Astrocyte of the hippocampus (primary cell): ENCODE measurements at regions not wholly inside any gene's neighbourhood (a gene's known extent, or its start where the extent isn't known, plus 50 kb on each side); places are given as distances from the start of the nearest gene placed in this dataset.
"Not testable (repeated sequence)": the region's sequence is repeated elsewhere in the genome, so short reads cannot be mapped to it uniquely, and the experiment has no call there.

Experiments used
- DNase-seq: peaks from one replicate; pipeline ENCODE4 v3.0.0; 2011; ENCODE audit warnings: low read depth, low spot score

GRCh38 chr5:82560561-82560960 lies 282.4 kb upstream of the RPS23 start:
- DNase-seq: no peak

- no peak for DNase-seq
These were observed 273.8 kb upstream of the RPS23 start for GRCh38 chr5:82551840-82552385.

DNA sequence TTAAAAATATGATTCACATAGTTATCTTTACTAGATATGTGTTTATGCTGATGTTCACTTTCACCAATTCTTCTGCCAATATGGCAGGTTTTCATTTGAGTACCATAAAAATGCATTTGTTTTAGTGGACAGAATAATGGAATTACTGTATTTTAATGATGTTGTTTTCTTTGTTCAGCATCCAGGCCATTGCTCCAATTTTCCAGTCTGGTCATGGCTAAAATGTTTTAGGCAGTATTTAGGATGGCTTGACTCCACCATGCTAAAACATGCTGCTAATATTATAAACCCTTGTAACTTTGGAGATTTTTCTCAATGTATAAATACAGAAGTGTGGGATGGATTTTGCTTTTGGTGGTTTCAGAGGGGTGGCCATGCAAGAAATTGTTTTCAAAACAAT lies 273.0 kb upstream of the RPS23 start:
- DNase-seq: peak; percentile 20

DNA sequence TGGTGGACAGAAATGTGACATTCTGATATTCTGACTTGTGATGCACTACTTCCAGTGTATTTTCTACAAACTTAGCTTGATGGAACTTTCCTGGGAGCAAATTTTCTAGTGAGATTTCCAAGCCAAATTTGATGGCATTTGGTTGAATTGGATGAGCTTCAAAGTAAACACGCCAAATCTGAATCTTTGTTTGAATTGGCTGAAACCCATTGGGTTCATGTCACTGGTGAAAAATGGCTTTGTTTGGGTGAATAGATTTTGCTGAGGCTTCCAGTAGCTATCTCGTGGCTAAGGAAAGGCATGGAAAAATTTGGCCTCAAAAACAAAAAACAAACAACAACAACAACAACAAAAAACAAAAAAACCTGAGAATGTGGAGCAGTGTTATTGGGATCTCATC lies 271.1 kb upstream of the RPS23 start:
- peak; percentile 66 for DNase-seq

DNA sequence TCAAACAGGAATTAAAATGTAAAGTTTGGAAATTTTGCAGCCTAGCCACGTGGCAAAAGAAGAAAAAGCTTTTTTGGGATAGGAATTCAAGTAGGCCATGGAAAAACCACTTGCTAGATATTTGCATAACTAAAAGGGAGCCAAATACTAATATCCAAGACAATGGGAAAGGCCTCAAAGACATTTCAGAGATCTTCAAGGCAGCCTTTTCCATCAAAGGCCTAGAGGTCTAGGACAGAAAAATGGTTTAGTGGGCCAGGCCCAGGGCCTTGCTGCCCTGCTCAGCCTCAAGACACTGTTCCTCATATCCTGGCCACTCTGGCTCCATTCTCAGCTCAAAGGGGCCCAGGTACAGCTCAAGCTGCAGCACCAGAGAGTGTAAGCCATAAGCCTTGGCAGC lies 265.9 kb upstream of the RPS23 start:
- DNase-seq: no peak

DNA sequence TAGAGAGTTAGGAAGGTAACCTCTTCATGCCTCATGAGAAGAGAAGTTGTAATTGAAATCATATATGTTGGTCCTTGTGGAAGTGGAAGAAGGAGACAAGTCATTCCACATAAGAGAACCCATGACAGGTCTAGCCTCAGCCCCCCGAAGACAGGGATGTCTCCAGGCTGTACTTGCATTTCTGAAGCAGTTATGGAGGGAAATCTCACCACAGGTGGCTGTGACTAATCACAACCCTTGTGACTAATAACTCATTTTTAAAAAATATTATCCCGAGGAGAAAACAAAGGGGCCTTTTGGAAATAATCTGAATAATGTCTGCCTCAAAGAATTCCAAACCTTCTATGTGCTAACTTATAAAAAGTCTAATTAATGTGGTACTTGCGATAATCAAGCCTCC lies 262.1 kb upstream of the RPS23 start:
- DNase-seq: no peak

DNA sequence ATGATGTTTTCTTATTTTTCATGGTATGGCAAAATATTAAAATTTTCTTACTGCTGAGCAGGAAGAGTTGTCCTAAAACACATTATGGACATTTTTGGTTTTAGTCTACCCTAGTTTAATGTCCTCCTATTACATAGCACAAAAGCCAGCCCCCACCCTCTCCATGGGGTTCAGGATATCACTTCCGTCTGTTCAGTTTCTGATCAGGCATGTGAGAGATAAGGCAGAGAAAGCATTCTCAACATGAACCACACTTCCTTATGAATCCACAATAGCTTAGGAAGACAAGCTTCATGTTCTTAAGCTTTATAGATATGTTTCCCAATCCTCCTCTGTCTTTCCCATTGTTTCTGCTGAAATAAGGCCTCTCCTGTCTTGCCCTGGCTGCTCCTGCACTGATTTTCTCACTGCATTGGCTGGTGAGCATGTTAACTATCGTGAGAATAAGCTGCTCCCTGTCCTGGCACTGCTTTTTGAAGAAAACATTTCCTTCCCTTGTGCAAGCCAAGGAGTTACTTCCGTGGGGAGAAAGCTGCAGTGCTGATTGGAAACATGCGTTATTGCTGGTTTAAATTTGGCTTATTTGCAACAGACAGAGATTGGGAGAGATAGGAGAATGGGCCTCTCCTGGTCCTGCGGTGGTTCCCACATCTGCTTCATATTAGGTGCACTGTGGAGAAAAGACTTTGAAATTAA lies 260.3 kb upstream of the RPS23 start:
- no peak for DNase-seq

GRCh38 chr5:82537687-82538306 lies 259.6 kb upstream of the RPS23 start:
- DNase-seq: no peak

- DNase-seq: no peak
These were observed 256.8 kb upstream of the RPS23 start for GRCh38 chr5:82534986-82535385.

DNA sequence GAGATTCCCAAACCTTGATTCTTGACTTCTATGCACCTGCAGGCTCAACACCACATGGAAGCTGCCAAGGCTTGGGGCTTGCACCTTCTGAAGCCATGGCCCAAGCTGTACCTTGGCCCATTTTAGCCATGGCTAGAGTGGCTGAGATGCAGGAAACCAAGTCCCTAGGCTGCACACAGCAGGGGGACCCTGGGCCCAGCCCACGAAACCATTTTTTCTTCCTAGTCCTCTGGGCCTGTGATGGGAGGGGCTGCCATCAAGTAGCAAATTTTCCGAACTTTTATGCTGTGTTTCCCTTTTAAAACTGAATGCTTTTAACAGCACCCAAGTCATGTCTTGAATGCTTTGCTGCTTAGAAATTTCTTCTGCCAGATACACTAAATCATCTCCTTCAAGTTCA lies 253.9 kb upstream of the RPS23 start:
- DNase-seq: not testable (repeated sequence)

- no peak for DNase-seq
These were observed 248.4 kb upstream of the RPS23 start for GRCh38 chr5:82526540-82526939.

GRCh38 chr5:82525626-82526025 lies 247.5 kb upstream of the RPS23 start:
- no peak for DNase-seq

DNA sequence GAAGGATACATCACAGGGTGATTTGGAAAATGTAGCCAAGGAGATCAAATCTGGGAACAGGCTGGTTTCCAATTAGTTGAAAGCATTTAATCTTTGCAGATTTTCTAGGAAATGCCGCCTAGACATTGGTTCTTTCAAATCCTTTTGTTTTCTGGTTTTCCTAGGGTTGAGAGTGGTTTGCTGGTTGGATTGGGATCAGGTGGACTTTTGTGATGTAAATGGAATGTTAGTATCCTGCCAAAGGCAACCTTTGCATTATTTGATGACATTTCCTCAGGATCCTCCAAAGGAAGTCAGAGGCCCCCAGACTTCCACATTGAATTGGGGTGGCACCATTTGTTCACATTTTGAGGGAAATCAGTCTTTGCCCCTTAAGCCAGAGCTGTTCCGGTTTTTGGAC lies 245.5 kb upstream of the RPS23 start:
- no peak for DNase-seq

DNA sequence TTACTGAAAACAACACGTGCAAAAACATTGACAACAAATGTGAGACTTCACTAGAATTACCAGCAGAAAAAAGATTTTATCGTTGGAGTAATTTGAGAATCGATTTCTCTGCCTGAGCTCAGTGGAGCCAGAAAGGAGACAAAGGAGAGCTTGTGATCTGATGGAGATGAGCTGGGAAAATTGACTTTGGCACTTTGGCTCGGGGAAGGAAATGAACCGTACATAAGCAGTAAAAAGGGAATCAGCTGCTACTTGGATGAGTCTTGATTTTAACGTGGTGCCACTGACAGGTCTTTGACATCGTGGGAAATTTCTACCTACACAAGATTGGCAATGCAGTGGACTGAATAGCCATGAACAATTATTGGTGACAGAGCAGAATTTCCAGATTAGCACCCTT lies 244.7 kb upstream of the RPS23 start:
- no peak for DNase-seq

DNA sequence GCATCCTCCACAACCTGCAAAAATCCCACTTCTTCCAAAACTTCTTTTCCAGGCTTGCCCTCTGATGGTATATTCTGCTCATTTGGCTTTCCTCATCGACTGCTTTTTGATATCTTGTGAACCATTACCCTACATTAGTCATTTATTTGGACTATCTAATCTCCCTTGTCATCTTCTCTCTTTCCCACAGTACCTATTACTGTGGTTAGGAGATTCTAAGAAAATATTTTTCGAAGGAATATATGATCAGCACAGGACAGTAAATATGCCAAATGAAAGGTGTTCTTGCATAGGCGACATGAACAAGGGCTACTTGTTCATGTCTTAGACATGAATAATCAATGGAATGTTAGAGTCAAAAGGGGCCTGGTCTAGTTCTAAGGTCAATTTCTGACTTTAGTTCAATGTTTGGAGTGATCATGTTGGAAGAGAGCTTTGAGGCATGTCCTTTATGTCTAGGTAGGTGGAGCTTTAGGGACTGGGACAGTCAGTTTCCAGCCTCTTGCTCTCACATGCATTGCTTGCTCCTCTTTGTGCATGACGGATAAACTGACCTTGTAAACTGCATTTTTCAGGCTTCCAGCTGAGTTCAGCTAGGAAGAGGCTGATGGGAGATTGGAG lies 243.4 kb upstream of the RPS23 start:
- no peak for DNase-seq

- DNase-seq: no peak
These were observed 241.4 kb upstream of the RPS23 start for GRCh38 chr5:82519558-82519957.

GRCh38 chr5:82517544-82518075 lies 239.5 kb upstream of the RPS23 start:
- DNase-seq: no peak

DNA sequence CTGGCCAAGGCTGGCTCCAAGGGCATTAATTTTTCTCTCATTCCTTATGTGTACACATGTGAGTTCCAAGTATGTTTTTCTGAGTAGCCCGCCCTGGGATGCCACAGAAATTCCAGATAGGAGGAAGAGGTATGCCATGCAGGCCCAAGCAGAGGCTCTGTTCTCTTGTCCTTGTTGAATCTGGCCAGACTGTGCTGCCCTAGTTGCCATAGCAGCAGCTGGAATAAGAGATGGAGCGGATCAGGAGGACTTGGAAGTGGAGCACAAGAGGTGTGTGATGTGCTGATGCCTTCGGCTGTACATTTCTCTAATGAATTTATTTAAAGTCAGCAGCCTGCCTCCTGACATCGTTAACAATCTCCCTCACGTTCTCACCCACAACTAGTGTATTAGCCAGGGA lies 235.6 kb upstream of the RPS23 start:
- DNase-seq: no peak

GRCh38 chr5:82512025-82512424 lies 233.9 kb upstream of the RPS23 start:
- DNase-seq: no peak

DNA sequence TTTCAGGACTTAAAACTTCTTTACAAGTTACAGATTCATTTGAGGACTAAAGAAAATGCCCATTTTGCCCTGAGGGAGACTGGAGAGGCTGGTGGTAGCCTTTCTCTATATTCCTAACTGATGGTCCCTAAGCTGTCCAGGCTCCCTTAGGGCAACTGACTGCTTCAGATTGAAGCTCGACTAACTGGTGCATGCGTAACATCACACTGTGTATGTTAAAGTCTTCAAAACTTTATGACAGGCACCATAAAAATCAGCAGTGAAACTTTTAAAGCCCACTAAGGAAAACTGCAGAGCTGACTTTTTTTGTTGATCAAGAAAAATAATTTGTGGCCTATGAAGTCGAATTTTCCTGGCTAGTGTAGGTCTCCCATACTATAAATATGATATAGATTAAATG lies 233.0 kb upstream of the RPS23 start:
- DNase-seq: no peak

DNA sequence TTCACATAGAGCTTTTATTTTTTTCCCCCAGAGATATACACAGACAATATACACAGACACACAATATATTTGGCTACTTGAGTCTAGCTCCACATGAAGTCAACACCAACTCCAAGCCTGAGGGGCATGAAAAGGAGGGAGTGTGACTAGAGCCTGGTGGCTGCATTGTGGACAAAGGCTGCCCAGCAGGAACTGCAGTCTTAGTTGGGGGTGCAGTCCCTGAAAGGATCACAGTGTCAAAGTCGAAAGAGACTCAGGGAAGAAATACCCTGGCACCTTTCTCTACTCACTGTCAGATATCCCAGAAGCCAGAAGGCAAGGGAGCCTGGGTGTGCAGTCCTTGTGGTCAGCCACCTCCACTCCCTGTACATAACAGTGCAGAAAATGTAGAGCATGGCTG lies 231.6 kb upstream of the RPS23 start:
- no peak for DNase-seq

DNA sequence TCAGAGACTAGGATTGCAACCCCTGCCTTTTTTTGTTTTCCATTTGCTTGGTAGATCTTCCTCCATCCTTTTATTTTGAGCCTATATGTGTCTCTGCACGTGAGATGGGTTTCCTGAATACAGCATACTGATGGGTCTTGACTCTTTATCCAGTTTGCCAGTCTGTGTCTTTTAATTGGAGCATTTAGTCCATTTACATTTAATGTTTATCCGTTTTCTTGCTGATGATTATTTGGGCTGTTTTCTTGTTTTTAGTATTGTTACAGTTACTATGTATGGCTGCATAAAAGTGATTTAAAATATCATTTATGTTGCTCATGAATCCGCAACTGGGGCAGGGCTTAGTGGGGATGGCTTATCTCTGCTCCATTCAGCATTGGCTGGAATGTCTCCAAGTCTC lies 228.2 kb upstream of the RPS23 start:
- DNase-seq: not testable (repeated sequence)
